Ovary (tissue), 3 donors: ENCODE measurements at regions not wholly inside any gene's neighbourhood (a gene's known extent, or its start where the extent isn't known, plus 50 kb on each side); places are given as distances from the start of the nearest gene placed in this dataset.

Experiments
- CTCF ChIP-seq, 3 donors: fragments of 450-650 bp in 2 of 3; fragments of 200-600 bp in 1 of 3; IDR thresholded peaks; one replicate each; pipeline versions ENCODE4 v1.5.1 to v1.8.0; 2016 to 2022; ENCODE audit warnings: antibody characterized with exemption in 3 of 3, mild to moderate bottlenecking in 1 of 3
- EP300 ChIP-seq: sonication (generic); formaldehyde crosslinking; IDR thresholded peaks from one replicate; pipeline ENCODE4 v1.6.1; 2017; ENCODE audit warnings: antibody characterized with exemption
- POLR2A ChIP-seq: fragments of 450-650 bp; IDR thresholded peaks from one replicate; pipeline ENCODE4 v1.6.1; 2017; ENCODE audit warnings: antibody characterized with exemption, mild to moderate bottlenecking, moderate library complexity
- donor health status: DM: no; HTN: no; CAD: no.

- TF ChIP-seq POLR2A (no peak), CTCF (IDR thresholded peaks at IDR 0.05) (no peak), EP300 (no peak)
These were observed 310.9 kb upstream of the LRFN5 start for GRCh38 chr14:41295734-41296133.
